Uterus (tissue), 3 donors: ENCODE measurements at regions not wholly inside any gene's neighbourhood (a gene's known extent, or its start where the extent isn't known, plus 50 kb on each side); places are given as distances from the start of the nearest gene placed in this dataset.

Source experiments
- DNase-seq, 2 donors: peaks; one replicate each; pipeline ENCODE4 v3.0.0-alpha.2; 2019 to 2020
- H3K27ac ChIP-seq, 2 donors: fragments of 200-600 bp; sonication (generic); 1 replicate in 1 of 2; 2 replicates in 1 of 2; pipeline ENCODE4 v1.5.1; 2016 to 2018
- H3K27me3 ChIP-seq, 2 donors: fragments of 200-600 bp; sonication (generic); one replicate each; pipeline ENCODE4 v1.5.1; 2018 to 2019; ENCODE audit warnings: control low read depth in 1 of 2
- H3K36me3 ChIP-seq, 2 donors: fragments of 200-600 bp; sonication (generic); one replicate each; pipeline ENCODE4 v1.5.1; 2019; ENCODE audit warnings: control low read depth in 1 of 2
- H3K4me1 ChIP-seq, 2 donors: fragments of 200-600 bp; sonication (generic); one replicate each; pipeline ENCODE4 v1.5.1; 2018 to 2019; ENCODE audit warnings: control low read depth in 1 of 2
- H3K4me3 ChIP-seq, 2 donors: fragments of 200-600 bp; sonication (generic); 1 replicate in 1 of 2; 2 replicates in 1 of 2; pipeline ENCODE4 v1.5.1; 2018 to 2019; ENCODE audit warnings: mild to moderate bottlenecking in 1 of 2
- H3K9me3 ChIP-seq, 2 donors: fragments of 200-600 bp; sonication (generic); one replicate each; pipeline ENCODE4 v1.5.1; 2019; ENCODE audit warnings: control low read depth in 1 of 2
- CTCF ChIP-seq, 4 experiments: fragments of 200-600 bp in 2 of 4; fragments of 450-650 bp in 2 of 4; sonication (generic) in 2 of 4; IDR thresholded peaks; one replicate each; pipeline ENCODE4 v1.5.1; 2016 to 2019; ENCODE audit warnings: antibody characterized with exemption in 4 of 4, mild to moderate bottlenecking in 2 of 4, moderate library complexity in 1 of 4
- POLR2A ChIP-seq, 2 donors: fragments of 450-650 bp; IDR thresholded peaks; one replicate each; pipeline ENCODE4 v1.6.1; 2016; ENCODE audit warnings: antibody characterized with exemption in 2 of 2, mild to moderate bottlenecking in 1 of 2, moderate library complexity in 1 of 2
- intact Hi-C: fragments of 100-400 bp; cut with DNase I; formaldehyde crosslinking; loops from one replicate; pipeline ENCODE4 v1.15.1; 2023; ENCODE audit warnings: low total_unique reads
- donor health status: DM: yes; HTN: yes; CAD: no.

- H3K27me3 ChIP-seq: no peaks in the 10 kb centered on the region
- H3K4me1 ChIP-seq: no peaks in the 10 kb centered on the region
- no peak overlapping the region for H3K4me3 ChIP-seq
- TF ChIP-seq POLR2A (IDR thresholded peaks at IDR 0.05) (no peak), CTCF (IDR thresholded peaks at IDR 0.05) (no peak)
- H3K27ac ChIP-seq: no peak overlapping the region
- no peaks in the 10 kb centered on the region for H3K9me3 ChIP-seq
- no peaks in the 10 kb centered on the region for H3K36me3 ChIP-seq
- no peak for DNase-seq
- intact Hi-C loops: no loop called here
Observed at GRCh38 chr1:208759255-208759654, 515.1 kb upstream of the PLXNA2 start.

GRCh38 chr1:208763971-208764370 is 519.8 kb upstream of the PLXNA2 start:
- Histone ChIP-seq H3K27me3 (no peaks in the 10 kb centered on the region), H3K4me3 (no peak overlapping the region), H3K9me3 (no peaks in the 10 kb centered on the region), H3K4me1 (no peaks in the 10 kb centered on the region), H3K36me3 (no peaks in the 10 kb centered on the region), H3K27ac (no peak overlapping the region)
- intact Hi-C loops: no loop called here
- DNase-seq: no peak
- TF ChIP-seq CTCF (IDR thresholded peaks at IDR 0.05) (no peak), POLR2A (IDR thresholded peaks at IDR 0.05) (no peak)

- no peak for DNase-seq
- no peaks in the 10 kb centered on the region for H3K4me1 ChIP-seq
- TF ChIP-seq CTCF (IDR thresholded peaks at IDR 0.05): no peak
- no peak overlapping the region for H3K27ac ChIP-seq
- H3K27me3 ChIP-seq: no peaks in the 10 kb centered on the region
- no peaks in the 10 kb centered on the region for H3K9me3 ChIP-seq
- H3K36me3 ChIP-seq: no peaks in the 10 kb centered on the region
- intact Hi-C loops: no loop called here
- H3K4me3 ChIP-seq: no peak overlapping the region
Observed at GRCh38 chr1:208766832-208767231, 522.6 kb upstream of the PLXNA2 start.

GRCh38 chr1:208767816-208768215 is 523.6 kb upstream of the PLXNA2 start:
- H3K4me1 ChIP-seq: no peaks in the 10 kb centered on the region
- no peak for DNase-seq
- H3K4me3 ChIP-seq: no peak overlapping the region
- no peaks in the 10 kb centered on the region for H3K36me3 ChIP-seq
- no peak overlapping the region for H3K27ac ChIP-seq
- H3K27me3 ChIP-seq: no peaks in the 10 kb centered on the region
- intact Hi-C loops: no loop called here
- H3K9me3 ChIP-seq: no peaks in the 10 kb centered on the region
- TF ChIP-seq CTCF (IDR thresholded peaks at IDR 0.05): no peak
- no peak for TF ChIP-seq POLR2A (IDR thresholded peaks at IDR 0.05)

- no peaks in the 10 kb centered on the region for H3K9me3 ChIP-seq
- no peaks in the 10 kb centered on the region for H3K4me1 ChIP-seq
- intact Hi-C loops: no loop called here
- H3K27me3 ChIP-seq: no peaks in the 10 kb centered on the region
- no peak for TF ChIP-seq POLR2A (IDR thresholded peaks at IDR 0.05)
- no peak for TF ChIP-seq CTCF (IDR thresholded peaks at IDR 0.05)
- no peak overlapping the region for H3K27ac ChIP-seq
- H3K36me3 ChIP-seq: no peaks in the 10 kb centered on the region
- DNase-seq: no peak
- H3K4me3 ChIP-seq: no peak overlapping the region
Observed at GRCh38 chr1:208772891-208773290, 528.7 kb upstream of the PLXNA2 start.
